ENCODE measurements at regions not wholly inside any gene's neighbourhood (a gene's known extent, or its start where the extent isn't known, plus 50 kb on each side); places are given as distances from the start of the nearest gene placed in this dataset.

DNA sequence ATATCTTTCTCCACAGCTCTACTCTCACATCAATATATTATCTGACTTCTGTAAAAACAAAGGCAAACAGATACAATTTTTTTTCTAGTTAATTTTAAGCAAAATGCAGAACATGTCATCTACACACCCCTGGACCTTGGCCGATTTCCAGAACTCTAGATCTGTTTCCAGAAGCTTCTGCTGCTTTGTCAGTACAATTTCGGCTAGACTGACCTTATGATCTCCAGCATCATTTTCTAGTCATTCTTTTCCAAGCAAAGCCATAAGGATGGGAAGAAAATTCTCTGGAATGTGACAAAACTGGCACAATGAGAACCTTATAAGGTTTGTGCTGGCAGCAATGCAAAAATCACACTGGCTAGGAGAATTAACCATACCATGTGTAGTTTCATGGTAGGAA, 132.8 kb upstream of the MPDZ start:
- DNase-seq, result peak in 1 of 2 donors; percentile 47
- Histone ChIP-seq H3K27ac (no peak overlapping the region), H3K36me3 (no peaks in the 10 kb centered on the region), H3K4me3 (no peak overlapping the region), H3K27me3 (no peaks in the 10 kb centered on the region), H3K4me1 (no peaks in the 10 kb centered on the region), H3K9me3 (no peaks in the 10 kb centered on the region)
- intact Hi-C loops (cut with DNase I; ENCODE audit: low total_unique reads), result no loop called here
- 57 to 74% (median 73%) methylated on average over 2 of the region's 2 CpGs for WGBS, 5 donors
- TF ChIP-seq, protein P1, sequence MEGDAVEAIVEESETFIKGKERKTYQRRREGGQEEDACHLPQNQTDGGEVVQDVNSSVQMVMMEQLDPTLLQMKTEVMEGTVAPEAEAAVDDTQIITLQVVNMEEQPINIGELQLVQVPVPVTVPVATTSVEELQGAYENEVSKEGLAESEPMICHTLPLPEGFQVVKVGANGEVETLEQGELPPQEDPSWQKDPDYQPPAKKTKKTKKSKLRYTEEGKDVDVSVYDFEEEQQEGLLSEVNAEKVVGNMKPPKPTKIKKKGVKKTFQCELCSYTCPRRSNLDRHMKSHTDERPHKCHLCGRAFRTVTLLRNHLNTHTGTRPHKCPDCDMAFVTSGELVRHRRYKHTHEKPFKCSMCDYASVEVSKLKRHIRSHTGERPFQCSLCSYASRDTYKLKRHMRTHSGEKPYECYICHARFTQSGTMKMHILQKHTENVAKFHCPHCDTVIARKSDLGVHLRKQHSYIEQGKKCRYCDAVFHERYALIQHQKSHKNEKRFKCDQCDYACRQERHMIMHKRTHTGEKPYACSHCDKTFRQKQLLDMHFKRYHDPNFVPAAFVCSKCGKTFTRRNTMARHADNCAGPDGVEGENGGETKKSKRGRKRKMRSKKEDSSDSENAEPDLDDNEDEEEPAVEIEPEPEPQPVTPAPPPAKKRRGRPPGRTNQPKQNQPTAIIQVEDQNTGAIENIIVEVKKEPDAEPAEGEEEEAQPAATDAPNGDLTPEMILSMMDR (IDR thresholded peaks at IDR 0.05), result no peak
- TF ChIP-seq POLR2AphosphoS5 (IDR thresholded peaks at IDR 0.05), result no peak
- no peak for TF ChIP-seq POLR2A (IDR thresholded peaks at IDR 0.05)
- no peak for TF ChIP-seq EP300 (IDR thresholded peaks at IDR 0.05)

DNA sequence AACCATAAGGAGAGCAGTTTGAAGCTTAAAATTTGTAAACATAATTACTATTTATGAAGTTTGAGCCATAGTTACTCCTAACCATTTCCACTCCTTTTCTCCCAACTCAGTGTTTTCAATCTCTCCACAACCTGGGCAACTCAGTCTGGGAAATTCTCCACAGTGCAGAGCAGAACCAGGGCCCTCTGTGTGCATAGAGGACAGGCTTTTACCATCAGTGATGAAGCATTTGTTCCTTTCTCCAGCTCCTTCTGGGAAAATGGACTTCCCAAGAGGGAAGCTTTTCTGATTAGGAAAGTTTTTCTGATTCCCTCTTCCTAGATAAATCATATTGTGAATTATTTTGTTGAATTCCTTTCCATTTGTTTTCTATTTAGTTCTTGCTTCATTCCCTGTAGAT, 132.3 kb upstream of the MPDZ start:
- no peaks in the 10 kb centered on the region for H3K36me3 ChIP-seq
- intact Hi-C loops (cut with DNase I; ENCODE audit: low total_unique reads), result no loop called here
- no peaks in the 10 kb centered on the region for H3K4me1 ChIP-seq
- H3K9me3 ChIP-seq, result no peaks in the 10 kb centered on the region
- peak overlapping the region in 1 of 5 donors; percentile 14 for H3K27ac ChIP-seq
- no peaks in the 10 kb centered on the region for H3K27me3 ChIP-seq
- no peak for TF ChIP-seq POLR2A (IDR thresholded peaks at IDR 0.05)
- TF ChIP-seq, protein P1 (IDR thresholded peaks at IDR 0.05), result no peak
- no peak for TF ChIP-seq EP300 (IDR thresholded peaks at IDR 0.05)
- no peak for TF ChIP-seq POLR2AphosphoS5 (IDR thresholded peaks at IDR 0.05)
- no peak for DNase-seq
- H3K4me3 ChIP-seq, result no peak overlapping the region

DNA sequence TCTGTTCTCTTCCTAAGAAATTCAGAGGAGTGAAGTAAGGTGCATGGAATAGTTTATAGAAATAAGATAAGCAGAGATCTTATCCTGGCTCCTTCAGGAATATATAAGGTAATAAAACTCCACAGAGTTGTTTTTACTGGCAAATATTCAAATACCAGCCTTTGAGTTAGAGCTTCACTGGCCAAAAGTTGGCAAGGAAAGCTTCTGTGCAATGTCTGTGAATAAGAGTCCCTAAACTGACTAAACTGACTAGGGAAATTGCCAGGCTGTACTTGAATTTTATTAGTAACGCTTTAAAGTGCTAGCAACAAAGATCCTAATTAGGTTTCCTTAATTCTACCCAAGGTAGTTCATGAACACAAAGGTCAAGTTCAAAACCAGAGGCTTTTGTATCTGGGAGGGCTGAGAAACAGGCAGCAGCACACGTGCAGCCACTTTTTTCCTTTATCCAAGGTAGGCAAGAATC, 131.1 kb upstream of the MPDZ start:
- TF ChIP-seq, protein P1 (IDR thresholded peaks at IDR 0.05), result no peak
- TF ChIP-seq POLR2A (IDR thresholded peaks at IDR 0.05) (no peak), POLR2AphosphoS5 (IDR thresholded peaks at IDR 0.05) (no peak), EP300 (IDR thresholded peaks at IDR 0.05) (no peak)
- H3K27ac ChIP-seq, result no peak overlapping the region
- no peaks in the 10 kb centered on the region for H3K36me3 ChIP-seq
- no peaks in the 10 kb centered on the region for H3K27me3 ChIP-seq
- H3K4me3 ChIP-seq, result no peak overlapping the region
- WGBS, 5 donors, result 50 to 75% (median 63%) methylated on average over 2 of the region's 2 CpGs
- H3K9me3 ChIP-seq, result no peaks in the 10 kb centered on the region
- DNase-seq, result no peak
- no peaks in the 10 kb centered on the region for H3K4me1 ChIP-seq
- intact Hi-C loops (cut with DNase I; ENCODE audit: low total_unique reads), result no loop called here

DNA sequence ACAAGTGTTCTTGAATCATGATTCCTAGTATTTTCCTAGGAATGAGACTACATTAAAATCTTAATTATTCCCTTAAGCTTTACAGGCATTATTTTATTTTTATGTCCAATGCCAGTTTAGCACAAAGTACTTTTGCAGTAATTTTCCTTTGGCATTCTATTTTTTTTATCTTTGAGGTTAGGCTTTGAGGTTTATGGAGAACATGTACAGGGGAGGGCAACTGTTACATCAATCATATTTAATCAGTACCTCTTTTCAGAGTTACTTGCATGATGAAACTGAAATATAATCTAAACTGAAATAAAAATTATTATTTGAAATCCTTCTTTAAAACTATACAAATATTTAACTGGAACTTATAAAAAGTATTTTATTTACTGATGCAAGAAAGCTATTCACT, 118.2 kb upstream of the MPDZ start:
- H3K27me3 ChIP-seq, result no peaks in the 10 kb centered on the region
- no peak overlapping the region for H3K4me3 ChIP-seq
- intact Hi-C loops (cut with DNase I; ENCODE audit: low total_unique reads), result no loop called here
- H3K27ac ChIP-seq, result no peak overlapping the region
- no peaks in the 10 kb centered on the region for H3K36me3 ChIP-seq
- no peaks in the 10 kb centered on the region for H3K9me3 ChIP-seq
- DNase-seq, result no peak
- no peaks in the 10 kb centered on the region for H3K4me1 ChIP-seq
- TF ChIP-seq POLR2AphosphoS5 (IDR thresholded peaks at IDR 0.05), result no peak

DNA sequence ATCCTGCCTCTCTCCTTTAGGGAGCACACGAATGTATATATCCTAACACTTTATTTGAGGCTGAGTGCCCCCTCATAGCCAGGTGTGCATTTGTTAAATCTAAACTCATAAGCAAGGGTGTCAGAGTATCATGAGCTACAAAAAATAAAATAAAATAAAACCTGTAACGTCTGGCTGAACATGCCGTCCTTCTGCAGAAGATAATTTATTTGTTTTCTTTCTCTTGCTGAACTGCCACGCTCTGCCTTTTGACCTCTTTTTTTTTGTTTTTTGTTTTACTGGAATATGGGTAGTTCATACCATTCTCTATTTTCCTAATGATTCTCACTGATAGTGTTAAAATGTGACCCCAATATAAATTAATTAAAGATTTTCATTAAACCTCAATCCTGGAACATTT, 117.7 kb upstream of the MPDZ start:
- WGBS, 5 donors, result 34 to 59% (median 44%) methylated on average over 4 of the region's 4 CpGs
- no peak overlapping the region for H3K4me3 ChIP-seq
- H3K27me3 ChIP-seq, result no peaks in the 10 kb centered on the region
- DNase-seq, result no peak
- H3K27ac ChIP-seq, result no peak overlapping the region
- intact Hi-C loops (cut with DNase I; ENCODE audit: low total_unique reads), result no loop called here
- H3K9me3 ChIP-seq, result no peaks in the 10 kb centered on the region
- H3K4me1 ChIP-seq, result no peaks in the 10 kb centered on the region
- no peaks in the 10 kb centered on the region for H3K36me3 ChIP-seq
- TF ChIP-seq POLR2A (IDR thresholded peaks at IDR 0.05), result no peak
- TF ChIP-seq POLR2AphosphoS5 (IDR thresholded peaks at IDR 0.05), result no peak
- TF ChIP-seq, protein P1 (IDR thresholded peaks at IDR 0.05), result no peak
- no peak for TF ChIP-seq EP300 (IDR thresholded peaks at IDR 0.05)

Measured in stomach (tissue), 8 donors.